ENCODE measurements at regions not wholly inside any gene's neighbourhood (a gene's known extent, or its start where the extent isn't known, plus 50 kb on each side); places are given as distances from the start of the nearest gene placed in this dataset.

GRCh38 chr22:48438096-48438495 is 1389.6 kb downstream of the BRD1 start:
- no peak for ATAC-seq
- TF ChIP-seq ZNF565 (CRISPR knock-in tag; conservative IDR thresholded peaks at IDR 0.05; ENCODE audit: low read depth) (no peak), RARB (CRISPR knock-in tag; IDR thresholded peaks at IDR 0.05) (no peak), SNAI2 (CRISPR knock-in tag; IDR thresholded peaks at IDR 0.05) (no peak), POU6F1 (CRISPR knock-in tag; IDR thresholded peaks at IDR 0.05; ENCODE audit: borderline replicate concordance, low read depth) (no peak), TOX (CRISPR knock-in tag; IDR thresholded peaks at IDR 0.05; ENCODE audit: borderline replicate concordance) (no peak), TSHZ2 (CRISPR knock-in tag; IDR thresholded peaks at IDR 0.05) (no peak), ZFP30 (CRISPR knock-in tag; IDR thresholded peaks at IDR 0.05) (no peak), CSDC2 (CRISPR knock-in tag; IDR thresholded peaks at IDR 0.05) (no peak), ZC3H10 (CRISPR knock-in tag; IDR thresholded peaks at IDR 0.05) (no peak), ZFP3 (CRISPR knock-in tag; IDR thresholded peaks at IDR 0.05) (no peak), BACH2 (CRISPR knock-in tag; IDR thresholded peaks at IDR 0.05; ENCODE audit: borderline replicate concordance) (no peak), CREB5 (CRISPR knock-in tag; IDR thresholded peaks at IDR 0.05; ENCODE audit: low read depth) (no peak)

GRCh38 chr22:48436201-48436931 is 1391.3 kb downstream of the BRD1 start:
- TF ChIP-seq RARB (CRISPR knock-in tag; IDR thresholded peaks at IDR 0.05), result no peak
- TF ChIP-seq ESRRG (CRISPR knock-in tag; IDR thresholded peaks at IDR 0.05), result no peak
- TF ChIP-seq TOX (CRISPR knock-in tag; IDR thresholded peaks at IDR 0.05; ENCODE audit: borderline replicate concordance), result no peak
- TF ChIP-seq CSRNP3 (CRISPR knock-in tag; IDR thresholded peaks at IDR 0.05), result no peak
- no peak for TF ChIP-seq SNAI2 (CRISPR knock-in tag; IDR thresholded peaks at IDR 0.05)
- no peak for TF ChIP-seq GLIS3 (CRISPR knock-in tag; IDR thresholded peaks at IDR 0.05)
- TF ChIP-seq ZNF565 (CRISPR knock-in tag; conservative IDR thresholded peaks at IDR 0.05; ENCODE audit: low read depth), result no peak
- TF ChIP-seq PATZ1 (CRISPR knock-in tag; IDR thresholded peaks at IDR 0.05; ENCODE audit: borderline replicate concordance), result no peak
- no peak for TF ChIP-seq ZNF70 (CRISPR knock-in tag; IDR thresholded peaks at IDR 0.05)
- TF ChIP-seq ZFP30 (CRISPR knock-in tag; IDR thresholded peaks at IDR 0.05), result no peak
- TF ChIP-seq ISL1 (CRISPR knock-in tag; IDR thresholded peaks at IDR 0.05), result no peak
- TF ChIP-seq ZFP3 (CRISPR knock-in tag; IDR thresholded peaks at IDR 0.05), result no peak
- no peak for TF ChIP-seq BACH2 (CRISPR knock-in tag; IDR thresholded peaks at IDR 0.05; ENCODE audit: borderline replicate concordance)
- ATAC-seq, result no peak

GRCh38 chr22:48434868-48435250 is 1392.8 kb downstream of the BRD1 start:
- ATAC-seq, result no peak
- TF ChIP-seq SNAI2 (CRISPR knock-in tag; IDR thresholded peaks at IDR 0.05) (no peak), ZFP30 (CRISPR knock-in tag; IDR thresholded peaks at IDR 0.05) (no peak), PATZ1 (CRISPR knock-in tag; IDR thresholded peaks at IDR 0.05; ENCODE audit: borderline replicate concordance) (no peak), ESRRG (CRISPR knock-in tag; IDR thresholded peaks at IDR 0.05) (no peak), ZFP3 (CRISPR knock-in tag; IDR thresholded peaks at IDR 0.05) (no peak), ISL1 (CRISPR knock-in tag; IDR thresholded peaks at IDR 0.05) (no peak), CSRNP3 (CRISPR knock-in tag; IDR thresholded peaks at IDR 0.05) (no peak), GLIS3 (CRISPR knock-in tag; IDR thresholded peaks at IDR 0.05) (no peak), ARNTL (CRISPR knock-in tag; IDR thresholded peaks at IDR 0.05; ENCODE audit: borderline replicate concordance, low read depth) (no peak), POU6F1 (CRISPR knock-in tag; IDR thresholded peaks at IDR 0.05; ENCODE audit: borderline replicate concordance, low read depth) (no peak), CSDC2 (CRISPR knock-in tag; IDR thresholded peaks at IDR 0.05) (no peak), ZC3H10 (CRISPR knock-in tag; IDR thresholded peaks at IDR 0.05) (no peak)

Data from SK-N-SH treated with all-trans-retinoic acid at 6 μM for 48 hours (cell line).